Hepatocyte (in vitro differentiated cells): ENCODE measurements at regions not wholly inside any gene's neighbourhood (a gene's known extent, or its start where the extent isn't known, plus 50 kb on each side); places are given as distances from the start of the nearest gene placed in this dataset.

ENCODE experiments used
- DNase-seq: peaks from one replicate; pipeline ENCODE4 v3.0.0-alpha.2; 2016; ENCODE audit warnings: low spot score
- H2AFZ ChIP-seq: fragments of 200-600 bp; sonication (generic); 2 replicates; pipeline ENCODE4 v1.6.0; 2016; ENCODE audit warnings: antibody characterized with exemption, mild to moderate bottlenecking
- H3K27ac ChIP-seq: fragments of 200-600 bp; sonication (generic); 2 replicates; pipeline ENCODE4 v1.5.1; 2016; ENCODE audit warnings: mild to moderate bottlenecking
- H3K27me3 ChIP-seq: fragments of 200-600 bp; sonication (generic); 2 replicates; pipeline ENCODE4 v1.6.1; 2016
- H3K36me3 ChIP-seq: fragments of 200-600 bp; sonication (generic); replicated peaks from 2 replicates; pipeline ENCODE4 v1.5.1; 2016; ENCODE audit warnings: low read depth; ENCODE audit not compliant: insufficient read depth
- H3K4me1 ChIP-seq: fragments of 200-600 bp; sonication (generic); 2 replicates; pipeline ENCODE4 v1.5.1; 2016; ENCODE audit warnings: mild to moderate bottlenecking, moderate library complexity; ENCODE audit not compliant: insufficient read depth
- H3K4me2 ChIP-seq: fragments of 200-600 bp; sonication (generic); 2 replicates; pipeline ENCODE4 v1.6.0; 2016
- H3K4me3 ChIP-seq: fragments of 200-600 bp; sonication (generic); 2 replicates; pipeline ENCODE4 v1.5.1; 2016; ENCODE audit warnings: mild to moderate bottlenecking
- H3K79me2 ChIP-seq: fragments of 200-600 bp; sonication (generic); 2 replicates; pipeline ENCODE4 v1.6.0; 2017; ENCODE audit warnings: mild to moderate bottlenecking
- H3K9me2 ChIP-seq: fragments of 200-600 bp; sonication (generic); replicated peaks from 2 replicates; pipeline ENCODE4 v1.6.0; 2017; ENCODE audit warnings: mild to moderate bottlenecking; ENCODE audit not compliant: insufficient read depth
- H3K9me3 ChIP-seq: fragments of 200-600 bp; sonication (generic); 2 replicates; pipeline ENCODE4 v1.5.1; 2016; ENCODE audit warnings: low read depth, mild to moderate bottlenecking
- H4K20me1 ChIP-seq: fragments of 200-600 bp; sonication (generic); 2 replicates; pipeline ENCODE4 v1.6.0; 2016; ENCODE audit warnings: mild to moderate bottlenecking; ENCODE audit not compliant: insufficient read depth, poor library complexity, severe bottlenecking
- CTCF ChIP-seq: fragments of 200-600 bp; sonication (generic); IDR thresholded peaks from 2 replicates; pipeline ENCODE4 v1.5.1; 2016; ENCODE audit warnings: antibody characterized with exemption, mild to moderate bottlenecking; ENCODE audit not compliant: poor library complexity
- EZH2 ChIP-seq: fragments of 200-600 bp; sonication (generic); IDR thresholded peaks from 2 replicates; pipeline ENCODE4 v1.6.1; 2016; ENCODE audit warnings: antibody characterized with exemption, mild to moderate bottlenecking, borderline replicate concordance
- EZH2phosphoT487 ChIP-seq: fragments of 200-600 bp; sonication (generic); IDR thresholded peaks from one replicate; pipeline ENCODE4 v1.6.1; 2018; ENCODE audit warnings: antibody characterized with exemption, mild to moderate bottlenecking, low read depth, moderate library complexity; ENCODE audit not compliant: unreplicated experiment, severe bottlenecking
- WGBS: methylation state at CpG from one replicate; pipeline ENCODE4 v1.1.6; 2016; ENCODE audit warnings: low lambda C conversion rate; ENCODE audit errors: missing lambda C conversion rate; 5-methylcytosine and 5-hydroxymethylcytosine counted together

DNA sequence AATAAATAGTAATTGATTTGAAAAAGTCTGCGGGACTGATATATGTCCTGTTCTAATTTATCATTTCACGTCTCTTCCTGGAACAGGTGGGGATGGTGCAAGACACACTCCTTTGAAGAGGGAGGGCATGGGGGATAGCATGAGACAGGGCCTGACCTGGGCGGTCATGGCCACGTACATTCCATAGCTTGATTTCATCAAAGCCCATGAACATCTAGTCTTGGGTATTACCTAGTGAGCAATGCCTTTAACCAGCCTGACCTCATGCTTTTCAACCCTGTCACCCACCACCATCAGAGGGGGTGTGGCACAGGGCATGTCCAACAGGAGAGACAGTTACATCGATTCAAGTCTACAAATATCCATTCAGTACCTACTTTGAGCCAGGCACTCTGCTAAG lies 52.3 kb upstream of the HOPX start:
- no peaks in the 10 kb centered on the region for H3K27me3 ChIP-seq
- peaks cover 10% of the 10 kb centered on the region for H3K4me1 ChIP-seq
- H3K36me3 ChIP-seq, result no peaks in the 10 kb centered on the region
- 97% methylated on average over 5 of the region's 5 CpGs for WGBS
- no peak overlapping the region for H3K27ac ChIP-seq
- no peak for DNase-seq
- H3K79me2 ChIP-seq, result no peaks in the 10 kb centered on the region
- TF ChIP-seq CTCF (no peak), EZH2 (no peak), EZH2phosphoT487 (no peak)
- H2AFZ ChIP-seq, result no peak overlapping the region
- H4K20me1 ChIP-seq, result no peaks in the 10 kb centered on the region
- no peaks in the 10 kb centered on the region for H3K9me2 ChIP-seq
- H3K4me3 ChIP-seq, result no peak overlapping the region
- H3K4me2 ChIP-seq, result no peak overlapping the region
- H3K9me3 ChIP-seq, result no peaks in the 10 kb centered on the region

DNA sequence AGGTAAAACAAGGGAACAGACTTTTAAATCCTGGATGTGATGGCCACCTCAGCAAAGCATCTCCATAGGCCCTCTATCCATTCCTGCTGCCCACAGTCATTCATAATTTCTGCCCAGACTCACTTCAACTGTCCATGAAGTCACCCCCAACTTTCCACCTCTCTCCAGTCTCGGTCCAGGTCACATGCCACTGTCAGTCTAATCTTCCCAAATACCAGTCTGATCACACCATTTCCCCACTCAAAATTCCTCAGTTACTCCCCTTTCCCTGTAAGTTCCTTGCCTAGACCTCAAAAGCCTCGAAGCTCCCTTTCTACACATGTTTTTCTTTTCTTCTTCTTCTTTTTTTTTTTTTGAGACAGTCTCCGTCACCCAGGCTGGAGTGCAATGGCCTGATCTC lies 51.2 kb upstream of the HOPX start:
- Histone ChIP-seq H3K27me3 (no peaks in the 10 kb centered on the region), H3K9me3 (no peaks in the 10 kb centered on the region), H3K4me3 (no peak overlapping the region), H3K9me2 (no peaks in the 10 kb centered on the region), H3K79me2 (no peaks in the 10 kb centered on the region), H3K4me2 (no peak overlapping the region), H4K20me1 (no peaks in the 10 kb centered on the region), H3K27ac (no peak overlapping the region), H2AFZ (no peak overlapping the region), H3K4me1 (peaks cover 16% of the 10 kb centered on the region), H3K36me3 (no peaks in the 10 kb centered on the region)
- WGBS, result 91% methylated on average over 3 of the region's 3 CpGs
- no peak for DNase-seq
- TF ChIP-seq EZH2 (no peak), EZH2phosphoT487 (no peak), CTCF (no peak)

DNA sequence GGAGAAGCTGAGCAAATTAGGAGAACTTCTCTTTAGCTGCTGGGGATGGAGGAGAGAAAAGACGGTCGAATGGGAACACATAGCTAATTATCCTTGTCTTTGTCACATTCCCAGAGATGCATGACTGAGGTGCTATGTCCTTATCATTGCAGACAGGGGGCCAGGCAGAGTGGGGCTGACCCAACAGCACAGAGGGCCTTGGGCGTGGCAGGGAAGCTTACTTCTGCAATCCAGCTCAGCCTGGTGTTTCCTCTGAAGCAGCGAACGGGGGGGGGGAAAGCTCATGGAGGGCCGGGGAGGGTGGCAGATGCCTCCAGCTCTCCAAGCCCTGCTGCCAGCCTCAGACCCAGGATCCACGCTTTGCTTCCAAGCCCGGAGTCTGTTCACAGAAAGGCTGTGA lies 50.8 kb upstream of the HOPX start:
- Histone ChIP-seq H3K27me3 (no peaks in the 10 kb centered on the region), H3K9me3 (no peaks in the 10 kb centered on the region), H3K4me2 (no peak overlapping the region), H2AFZ (peak overlapping the region; percentile 12), H3K36me3 (no peaks in the 10 kb centered on the region), H3K4me1 (peaks cover 16% of the 10 kb centered on the region), H4K20me1 (no peaks in the 10 kb centered on the region), H3K79me2 (no peaks in the 10 kb centered on the region), H3K4me3 (no peak overlapping the region), H3K9me2 (no peaks in the 10 kb centered on the region), H3K27ac (peak overlapping the region; percentile 69)
- WGBS, result 47% methylated on average over 7 of the region's 8 CpGs
- peak; percentile 68 for DNase-seq
- TF ChIP-seq EZH2phosphoT487 (no peak), CTCF (no peak), EZH2 (no peak)
